H9 (cell line): ENCODE measurements at regions not wholly inside any gene's neighbourhood (a gene's known extent, or its start where the extent isn't known, plus 50 kb on each side); places are given as distances from the start of the nearest gene placed in this dataset.

Source experiments
- DNase-seq: peaks from one replicate; pipeline ENCODE4 v3.0.0-alpha.2; 2017
- H2AFZ ChIP-seq: one replicate; pipeline ENCODE4 v1.6.1; 2013; ENCODE audit warnings: mild to moderate bottlenecking, low read length, control low read depth, moderate library complexity
- H2AK5ac ChIP-seq: 2 replicates; pipeline ENCODE4 v1.6.1; 2013; ENCODE audit warnings: low read length, control low read depth, mixed read lengths; ENCODE audit not compliant: insufficient read length
- H2BK120ac ChIP-seq: one replicate; pipeline ENCODE4 v1.6.1; 2013; ENCODE audit warnings: low read depth, mild to moderate bottlenecking, low read length, control low read depth, inconsistent platforms; ENCODE audit not compliant: poor library complexity, severe bottlenecking
- H2BK12ac ChIP-seq: 2 replicates; pipeline ENCODE4 v1.6.1; 2013; ENCODE audit warnings: low read length, control low read depth, mixed read lengths, low read depth; ENCODE audit not compliant: insufficient read length
- H2BK15ac ChIP-seq: 2 replicates; pipeline ENCODE4 v1.6.1; 2013; ENCODE audit warnings: low read depth, low read length, control low read depth
- H2BK20ac ChIP-seq: one replicate; pipeline ENCODE4 v1.6.1; 2013; ENCODE audit warnings: low read depth, mild to moderate bottlenecking, low read length, control low read depth, inconsistent platforms; ENCODE audit not compliant: poor library complexity, severe bottlenecking
- H2BK5ac ChIP-seq: 2 replicates; pipeline ENCODE4 v1.6.1; 2013; ENCODE audit warnings: low read length, control low read depth, mixed read lengths; ENCODE audit not compliant: insufficient read length
- H3K14ac ChIP-seq: 2 replicates; pipeline ENCODE4 v1.6.1; 2013; ENCODE audit warnings: low read length, control low read depth; ENCODE audit not compliant: insufficient read depth
- H3K18ac ChIP-seq: 2 replicates; pipeline ENCODE4 v1.6.1; 2013; ENCODE audit warnings: low read depth, mild to moderate bottlenecking, mixed read lengths, low read length, control low read depth; ENCODE audit not compliant: insufficient read length
- H3K23ac ChIP-seq: 2 replicates; pipeline ENCODE4 v1.6.1; 2013; ENCODE audit warnings: low read length, control low read depth, mixed read lengths, low read depth; ENCODE audit not compliant: insufficient read length
- H3K23me2 ChIP-seq: 2 replicates; pipeline ENCODE4 v1.6.1; 2013; ENCODE audit warnings: low read depth, mild to moderate bottlenecking, mixed read lengths, low read length, control low read depth; ENCODE audit not compliant: insufficient read length, poor library complexity, severe bottlenecking
- H3K27ac ChIP-seq: 2 replicates; pipeline ENCODE4 v1.5.1; 2013; ENCODE audit warnings: low read length, control low read depth, mixed read lengths, low read depth; ENCODE audit not compliant: insufficient read length
- H3K27me3 ChIP-seq: 2 replicates; pipeline ENCODE4 v1.6.1; 2013; ENCODE audit warnings: low read length, control low read depth, inconsistent platforms; ENCODE audit not compliant: insufficient read depth
- H3K4ac ChIP-seq: 2 replicates; pipeline ENCODE4 v1.6.1; 2013; ENCODE audit warnings: low read depth, mild to moderate bottlenecking, control low read depth, inconsistent platforms, low read length, moderate library complexity
- H3K4me1 ChIP-seq: 2 replicates; pipeline ENCODE4 v1.6.1; 2013; ENCODE audit warnings: low read length, control low read depth, inconsistent platforms; ENCODE audit not compliant: insufficient read depth
- H3K4me2 ChIP-seq: 2 replicates; pipeline ENCODE4 v1.6.1; 2013; ENCODE audit warnings: low read length, control low read depth, mixed read lengths; ENCODE audit not compliant: insufficient read length, insufficient read depth
- H3K56ac ChIP-seq: 2 replicates; pipeline ENCODE4 v1.6.1; 2013; ENCODE audit warnings: low read depth, mild to moderate bottlenecking, mixed read lengths, low read length, control low read depth; ENCODE audit not compliant: insufficient read length
- H3K79me1 ChIP-seq: 2 replicates; pipeline ENCODE4 v1.6.1; 2013; ENCODE audit warnings: low read depth, mild to moderate bottlenecking, moderate library complexity, low read length, control low read depth, inconsistent platforms; ENCODE audit not compliant: insufficient read depth, poor library complexity, severe bottlenecking
- H3K79me2 ChIP-seq: 2 replicates; pipeline ENCODE4 v1.6.1; 2013; ENCODE audit warnings: low read length, control low read depth, inconsistent platforms; ENCODE audit not compliant: insufficient read depth
- H3K9ac ChIP-seq: 2 replicates; pipeline ENCODE4 v1.6.1; 2013; ENCODE audit warnings: low read length, control low read depth, mixed read lengths; ENCODE audit not compliant: insufficient read length; ENCODE audit errors: extremely low read depth
- H3K9me3 ChIP-seq: one replicate; pipeline ENCODE4 v1.6.1; 2013; ENCODE audit warnings: low read depth, low read length, inconsistent platforms; ENCODE audit not compliant: control insufficient read depth
- H3T11ph ChIP-seq: one replicate; pipeline ENCODE4 v1.6.1; 2013; ENCODE audit warnings: mild to moderate bottlenecking, low read length, control low read depth, inconsistent platforms
- H4K20me1 ChIP-seq: one replicate; pipeline ENCODE4 v1.6.1; 2013; ENCODE audit not compliant: control insufficient read depth, insufficient read length, insufficient read depth
- H4K5ac ChIP-seq: 2 replicates; pipeline ENCODE4 v1.6.1; 2013; ENCODE audit warnings: low read depth, mild to moderate bottlenecking, mixed read lengths, low read length, control low read depth; ENCODE audit not compliant: insufficient read length
- H4K8ac ChIP-seq: replicated peaks from 2 replicates; pipeline ENCODE4 v1.6.1; 2013; ENCODE audit warnings: low read length, control low read depth, mixed read lengths, low read depth; ENCODE audit not compliant: insufficient read length
- H4K91ac ChIP-seq: 2 replicates; pipeline ENCODE4 v1.6.1; 2013; ENCODE audit warnings: low read depth, mild to moderate bottlenecking, moderate library complexity, mixed read lengths, low read length, control low read depth; ENCODE audit not compliant: insufficient read length
- H3K27ac Mint-ChIP-seq, 3 experiments: 2 replicates in 2 of 3; 3 replicates in 1 of 3; pipeline ENCODE4 v1.8.0; 2020 to 2021; ENCODE audit warnings: mixed read lengths in 3 of 3, mild to moderate bottlenecking in 1 of 3, moderate library complexity in 1 of 3
- H3K27me3 Mint-ChIP-seq: 2 replicates; pipeline ENCODE4 v1.8.0; 2021; ENCODE audit warnings: low read depth, mild to moderate bottlenecking, moderate library complexity, mixed read lengths
- H3K36me3 Mint-ChIP-seq, 3 experiments: 2 replicates in 2 of 3; 3 replicates in 1 of 3; pipeline ENCODE4 v1.8.0; 2020 to 2021; ENCODE audit warnings: low read depth in 3 of 3, mixed read lengths in 3 of 3; ENCODE audit not compliant: insufficient read depth in 1 of 3
- H3K4me1 Mint-ChIP-seq, 2 experiments: 2 replicates each; pipeline ENCODE4 v1.8.0; 2020; ENCODE audit warnings: mixed read lengths in 2 of 2
- H3K4me3 Mint-ChIP-seq, 2 experiments: 2 replicates in 1 of 2; 3 replicates in 1 of 2; pipeline ENCODE4 v1.8.0; 2020 to 2021; ENCODE audit warnings: mild to moderate bottlenecking in 2 of 2, mixed read lengths in 2 of 2, moderate library complexity in 1 of 2
- H3K9me3 Mint-ChIP-seq, 2 experiments: 2 replicates in 1 of 2; 3 replicates in 1 of 2; pipeline ENCODE4 v1.8.0; 2020; ENCODE audit warnings: mild to moderate bottlenecking in 2 of 2, mixed read lengths in 2 of 2, moderate library complexity in 1 of 2
- CTCF ChIP-seq: fragments of 200-600 bp; sonication (generic); conservative IDR thresholded peaks from 3 replicates; pipeline ENCODE4 v1.8.0; 2021; ENCODE audit warnings: antibody characterized with exemption, mild to moderate bottlenecking
- WGBS: extraction: QIAGEN DNeasy Blood & Tissue Kit; methylation state at CpG from one replicate; pipeline ENCODE4 v1.1.7; 2013; ENCODE audit warnings: missing lambda C conversion rate, low lambda C conversion rate, mixed read lengths; ENCODE audit not compliant: insufficient read length; ENCODE audit errors: extremely low coverage; 5-methylcytosine and 5-hydroxymethylcytosine counted together

DNA sequence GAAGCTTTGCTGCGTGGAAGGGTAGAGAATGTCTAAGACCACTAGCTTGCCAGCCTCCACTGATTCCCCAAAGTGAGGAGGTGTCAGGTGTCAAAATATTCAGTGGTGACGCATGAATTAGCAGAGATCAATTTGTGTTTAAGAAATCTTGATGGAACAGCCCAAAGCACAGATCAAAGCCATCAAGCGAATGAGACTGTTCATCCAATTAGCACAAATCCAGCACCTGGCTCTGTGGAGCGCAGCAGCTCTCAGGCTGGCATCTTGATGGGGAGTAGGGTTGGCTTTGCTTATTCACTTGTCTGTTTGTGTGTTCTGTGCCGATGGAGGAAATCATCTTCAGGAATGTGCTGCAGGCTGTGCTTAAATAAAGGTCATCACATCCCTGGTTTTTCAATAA lies 456.8 kb upstream of the CCL2 start:
- H4K5ac ChIP-seq: no peak overlapping the region
- Mint-ChIP-seq H3K36me3 (no peaks in the 10 kb centered on the region), H3K27me3 (peaks cover 9% of the 10 kb centered on the region), H3K4me1 (peaks cover 18% of the 10 kb centered on the region in 2 experiments), H3K9me3 (no peaks in the 10 kb centered on the region), H3K4me3 (no peak overlapping the region), H3K27ac (no peak overlapping the region)
- no peaks in the 10 kb centered on the region for H3K79me2 ChIP-seq
- H3K18ac ChIP-seq: no peak overlapping the region
- no peak overlapping the region for H2BK15ac ChIP-seq
- no peak overlapping the region for H2AFZ ChIP-seq
- H3K56ac ChIP-seq: no peak overlapping the region
- TF ChIP-seq CTCF: no peak
- no peak overlapping the region for H3K4ac ChIP-seq
- H2AK5ac ChIP-seq: no peak overlapping the region
- no peak overlapping the region for H2BK120ac ChIP-seq
- no peak for DNase-seq
- no peaks in the 10 kb centered on the region for H3K9me3 ChIP-seq
- no peak overlapping the region for H4K91ac ChIP-seq
- H4K8ac ChIP-seq: no peak overlapping the region
- WGBS: no CpG with 5 or more reads among the region's 5 CpGs
- H2BK5ac ChIP-seq: no peak overlapping the region
- H3K9ac ChIP-seq: no peak overlapping the region
- no peaks in the 10 kb centered on the region for H3K27me3 ChIP-seq
- no peak overlapping the region for H2BK20ac ChIP-seq
- no peak overlapping the region for H3K23ac ChIP-seq
- H3K14ac ChIP-seq: no peak overlapping the region
- H3T11ph ChIP-seq: no peak overlapping the region
- H3K27ac ChIP-seq: no peak overlapping the region
- peaks cover 6% of the 10 kb centered on the region for H3K4me1 ChIP-seq
- no peak overlapping the region for H2BK12ac ChIP-seq
- H3K23me2 ChIP-seq: no peaks in the 10 kb centered on the region
- H3K4me2 ChIP-seq: no peak overlapping the region
- no peaks in the 10 kb centered on the region for H4K20me1 ChIP-seq
- H3K79me1 ChIP-seq: no peaks in the 10 kb centered on the region
